Panc1 (cell line): ENCODE measurements at regions not wholly inside any gene's neighbourhood (a gene's known extent, or its start where the extent isn't known, plus 50 kb on each side); places are given as distances from the start of the nearest gene placed in this dataset.

Experiments used
- ATAC-seq: fragments of 200-7000 bp; cut with Tn5 transposase; 2 replicates; pipeline ENCODE4 v1.9.1; 2020; ENCODE audit warnings: mild to moderate bottlenecking, moderate library complexity
- BruUV-seq: library from RNA; stranded (reverse); fragments of 400-500 nt; replicated peaks from 2 replicates; lab custom pipeline; 2021; lab: Mats Ljungman, UMichigan
- CTCF ChIA-PET: fragments of 300-600 bp; sonication (Branson Sonifier 250); formaldehyde crosslinking; loops from one replicate; lab custom pipeline; 2022; ENCODE audit warnings: antibody characterized with exemption; lab: Charles Lee
- POLR2A ChIA-PET: fragments of 300-600 bp; sonication (Branson Sonifier 250); formaldehyde crosslinking; loops from one replicate; lab custom pipeline; 2022; ENCODE audit warnings: antibody characterized with exemption; lab: Charles Lee
- DNase-seq: peaks from one replicate; pipeline ENCODE4 v3.0.0-alpha.2; 2010; ENCODE audit warnings: low read depth, low spot score
- H3K27ac ChIP-seq: 2 replicates; pipeline ENCODE4 v1.5.1; 2011; ENCODE audit warnings: mild to moderate bottlenecking, low read length, inconsistent platforms
- H3K27me3 ChIP-seq: fragments of 200-500 bp; sonication (Bioruptor generic); 2 replicates; pipeline ENCODE4 v1.6.0; 2014; ENCODE audit warnings: low read length, inconsistent platforms; ENCODE audit not compliant: control insufficient read depth, insufficient read depth
- H3K36me3 ChIP-seq: fragments of 200-500 bp; sonication (Bioruptor generic); 2 replicates; pipeline ENCODE4 v1.5.1; 2014; ENCODE audit warnings: inconsistent platforms, mild to moderate bottlenecking, low read length, moderate library complexity; ENCODE audit not compliant: control insufficient read depth, insufficient read depth
- H3K4me1 ChIP-seq: 2 replicates; pipeline ENCODE4 v1.5.1; 2011; ENCODE audit warnings: inconsistent platforms, mild to moderate bottlenecking, low read length, moderate library complexity; ENCODE audit not compliant: control insufficient read depth, insufficient read depth
- H3K4me3 ChIP-seq, 2 experiments: 2 replicates each; pipeline ENCODE4 v1.5.1; 2011 to 2012; ENCODE audit warnings: low read depth in 2 of 2, low read length in 2 of 2, mild to moderate bottlenecking in 2 of 2, inconsistent platforms in 1 of 2, moderate library complexity in 1 of 2
- H3K9me3 ChIP-seq: fragments of 200-500 bp; sonication (Bioruptor generic); 2 replicates; pipeline ENCODE4 v1.5.1; 2014; ENCODE audit warnings: low read depth, mild to moderate bottlenecking, inconsistent platforms, low read length, moderate library complexity; ENCODE audit not compliant: control insufficient read depth, insufficient read depth
- POLR2AphosphoS5 ChIP-seq: IDR thresholded peaks from 2 replicates; pipeline ENCODE4 v1.6.1; 2012; ENCODE audit warnings: mild to moderate bottlenecking, low read depth, low read length, moderate library complexity
- SIN3A ChIP-seq: IDR thresholded peaks from 2 replicates; pipeline ENCODE4 v1.6.1; 2012; ENCODE audit warnings: low read depth, mild to moderate bottlenecking, low read length, moderate library complexity, borderline replicate concordance; ENCODE audit not compliant: insufficient read depth
- TCF7L2 ChIP-seq: IDR thresholded peaks from 2 replicates; pipeline ENCODE4 v1.6.1; 2011; ENCODE audit warnings: mild to moderate bottlenecking, low read depth, low read length, inconsistent platforms
- in situ Hi-C: cut with HindIII; loops from 2 replicates; pipeline ENCODE4 v1.10.0; 2016; ENCODE audit warnings: low sequenced_read_pairs, low pct_unique_long_range_greater_than_20kb
- intact Hi-C: fragments of 100-400 bp; cut with micrococcal nuclease; formaldehyde crosslinking; loops from one replicate; pipeline ENCODE4 v1.10.0; 2022; ENCODE audit not compliant: unreplicated experiment
- TF ChIP-seq, protein P1 (sequence below), 2 experiments: IDR thresholded peaks; 2 replicates each; pipeline ENCODE4 v1.6.1; 2011 to 2012; ENCODE audit warnings: low read depth in 2 of 2, control low read depth in 1 of 2, low read length in 1 of 2, mild to moderate bottlenecking in 1 of 2, moderate library complexity in 1 of 2; ENCODE audit not compliant: insufficient read depth in 1 of 2
- TF ChIP-seq, protein P2 (sequence below): fragments of 450-650 bp; IDR thresholded peaks from 2 replicates; pipeline ENCODE4 v1.5.1; 2017; ENCODE audit warnings: mild to moderate bottlenecking

DNA sequence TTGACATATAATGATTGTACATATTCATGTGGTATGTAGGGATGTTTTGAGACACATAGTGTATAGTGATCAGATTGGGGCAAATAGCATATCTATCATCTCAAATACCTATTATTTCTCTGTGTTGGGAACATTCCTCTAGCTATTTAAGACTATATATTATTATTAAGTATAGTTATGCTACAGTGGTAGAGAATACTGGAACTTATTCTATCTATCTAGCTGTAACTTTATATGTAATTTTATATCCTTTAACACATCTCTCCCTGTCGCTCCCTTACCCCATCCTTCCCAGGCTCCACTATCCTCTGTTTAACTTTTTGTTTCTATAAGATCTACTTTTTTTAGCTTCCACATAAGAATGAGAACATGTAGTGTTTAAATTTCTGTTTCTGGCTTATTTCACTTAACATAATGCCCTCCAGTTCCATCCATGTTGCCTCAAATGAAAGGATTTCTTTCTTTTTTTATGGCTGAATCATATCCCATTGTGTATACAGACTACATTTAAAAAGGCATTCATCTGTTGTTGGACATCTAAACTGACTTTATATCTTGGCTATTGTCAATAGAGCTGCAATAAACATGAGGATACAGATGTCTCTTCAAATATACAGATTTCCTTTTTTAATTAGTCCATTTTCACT is 102.1 kb upstream of the GZMB start:
- Histone ChIP-seq H3K4me1 (no peaks in the 10 kb centered on the region), H3K27me3 (no peaks in the 10 kb centered on the region), H3K27ac (no peak overlapping the region), H3K36me3 (no peaks in the 10 kb centered on the region), H3K9me3 (no peaks in the 10 kb centered on the region), H3K4me3 (no peak overlapping the region)
- no TSS peak for BruUV-seq
- in situ Hi-C loops (no loop called here), intact Hi-C loops (no loop called here)
- CTCF ChIA-PET: no interaction called here
- ATAC-seq (no peak), DNase-seq (no peak)
- POLR2A ChIA-PET: no interaction called here
- TF ChIP-seq, protein P1, sequence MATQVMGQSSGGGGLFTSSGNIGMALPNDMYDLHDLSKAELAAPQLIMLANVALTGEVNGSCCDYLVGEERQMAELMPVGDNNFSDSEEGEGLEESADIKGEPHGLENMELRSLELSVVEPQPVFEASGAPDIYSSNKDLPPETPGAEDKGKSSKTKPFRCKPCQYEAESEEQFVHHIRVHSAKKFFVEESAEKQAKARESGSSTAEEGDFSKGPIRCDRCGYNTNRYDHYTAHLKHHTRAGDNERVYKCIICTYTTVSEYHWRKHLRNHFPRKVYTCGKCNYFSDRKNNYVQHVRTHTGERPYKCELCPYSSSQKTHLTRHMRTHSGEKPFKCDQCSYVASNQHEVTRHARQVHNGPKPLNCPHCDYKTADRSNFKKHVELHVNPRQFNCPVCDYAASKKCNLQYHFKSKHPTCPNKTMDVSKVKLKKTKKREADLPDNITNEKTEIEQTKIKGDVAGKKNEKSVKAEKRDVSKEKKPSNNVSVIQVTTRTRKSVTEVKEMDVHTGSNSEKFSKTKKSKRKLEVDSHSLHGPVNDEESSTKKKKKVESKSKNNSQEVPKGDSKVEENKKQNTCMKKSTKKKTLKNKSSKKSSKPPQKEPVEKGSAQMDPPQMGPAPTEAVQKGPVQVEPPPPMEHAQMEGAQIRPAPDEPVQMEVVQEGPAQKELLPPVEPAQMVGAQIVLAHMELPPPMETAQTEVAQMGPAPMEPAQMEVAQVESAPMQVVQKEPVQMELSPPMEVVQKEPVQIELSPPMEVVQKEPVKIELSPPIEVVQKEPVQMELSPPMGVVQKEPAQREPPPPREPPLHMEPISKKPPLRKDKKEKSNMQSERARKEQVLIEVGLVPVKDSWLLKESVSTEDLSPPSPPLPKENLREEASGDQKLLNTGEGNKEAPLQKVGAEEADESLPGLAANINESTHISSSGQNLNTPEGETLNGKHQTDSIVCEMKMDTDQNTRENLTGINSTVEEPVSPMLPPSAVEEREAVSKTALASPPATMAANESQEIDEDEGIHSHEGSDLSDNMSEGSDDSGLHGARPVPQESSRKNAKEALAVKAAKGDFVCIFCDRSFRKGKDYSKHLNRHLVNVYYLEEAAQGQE (IDR thresholded peaks at IDR 0.05; ENCODE audit: insufficient read depth in 1 of 2, low read depth in 2 of 2, low read length in 1 of 2): no peak
- TF ChIP-seq, protein P2, sequence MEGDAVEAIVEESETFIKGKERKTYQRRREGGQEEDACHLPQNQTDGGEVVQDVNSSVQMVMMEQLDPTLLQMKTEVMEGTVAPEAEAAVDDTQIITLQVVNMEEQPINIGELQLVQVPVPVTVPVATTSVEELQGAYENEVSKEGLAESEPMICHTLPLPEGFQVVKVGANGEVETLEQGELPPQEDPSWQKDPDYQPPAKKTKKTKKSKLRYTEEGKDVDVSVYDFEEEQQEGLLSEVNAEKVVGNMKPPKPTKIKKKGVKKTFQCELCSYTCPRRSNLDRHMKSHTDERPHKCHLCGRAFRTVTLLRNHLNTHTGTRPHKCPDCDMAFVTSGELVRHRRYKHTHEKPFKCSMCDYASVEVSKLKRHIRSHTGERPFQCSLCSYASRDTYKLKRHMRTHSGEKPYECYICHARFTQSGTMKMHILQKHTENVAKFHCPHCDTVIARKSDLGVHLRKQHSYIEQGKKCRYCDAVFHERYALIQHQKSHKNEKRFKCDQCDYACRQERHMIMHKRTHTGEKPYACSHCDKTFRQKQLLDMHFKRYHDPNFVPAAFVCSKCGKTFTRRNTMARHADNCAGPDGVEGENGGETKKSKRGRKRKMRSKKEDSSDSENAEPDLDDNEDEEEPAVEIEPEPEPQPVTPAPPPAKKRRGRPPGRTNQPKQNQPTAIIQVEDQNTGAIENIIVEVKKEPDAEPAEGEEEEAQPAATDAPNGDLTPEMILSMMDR: no peak
- TF ChIP-seq TCF7L2: no peak
- no peak for TF ChIP-seq SIN3A
- no peak for TF ChIP-seq POLR2AphosphoS5

DNA sequence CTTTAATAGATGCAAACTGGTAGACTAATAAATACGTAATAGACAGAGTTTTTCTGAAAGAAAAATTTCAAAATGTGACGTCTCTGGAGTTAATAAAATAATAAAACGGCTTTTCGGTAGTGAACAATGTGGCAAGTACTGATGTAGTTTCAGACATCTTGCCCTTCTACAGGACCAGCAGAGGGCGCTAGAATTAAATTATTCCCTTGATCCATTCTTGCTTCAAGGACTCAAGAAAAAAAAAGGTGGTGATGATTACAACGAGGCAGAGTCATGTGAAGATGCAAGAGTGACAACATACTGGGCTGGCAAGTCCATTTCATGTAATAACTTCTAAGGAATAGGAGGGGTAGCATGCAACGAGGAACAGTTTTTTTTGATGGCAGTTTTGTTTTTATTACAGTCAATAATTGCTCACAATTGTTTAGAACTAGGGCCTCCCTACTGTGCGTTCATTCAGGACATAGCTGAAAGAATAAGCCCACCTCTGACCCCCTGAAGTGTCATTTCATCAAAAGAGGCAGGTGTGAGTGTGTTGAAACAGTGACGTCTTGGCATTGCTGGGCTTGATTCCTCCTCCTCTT is 101.0 kb upstream of the GZMB start:
- H3K4me1 ChIP-seq: no peaks in the 10 kb centered on the region
- BruUV-seq: no TSS peak
- no peak overlapping the region for H3K27ac ChIP-seq
- TF ChIP-seq, protein P2: peak; percentile 69
- TF ChIP-seq, protein P1 (IDR thresholded peaks at IDR 0.05; ENCODE audit: insufficient read depth in 1 of 2, low read depth in 2 of 2, low read length in 1 of 2): no peak
- ChIA-PET CTCF (no interaction called here), POLR2A (no interaction called here)
- in situ Hi-C loops (no loop called here), intact Hi-C loops (no loop called here)
- ATAC-seq (no peak), DNase-seq (no peak)
- H3K9me3 ChIP-seq: no peaks in the 10 kb centered on the region
- no peaks in the 10 kb centered on the region for H3K36me3 ChIP-seq
- H3K27me3 ChIP-seq: no peaks in the 10 kb centered on the region
- H3K4me3 ChIP-seq: no peak overlapping the region
